ENCODE measurements at regions not wholly inside any gene's neighbourhood (a gene's known extent, or its start where the extent isn't known, plus 50 kb on each side); places are given as distances from the start of the nearest gene placed in this dataset.
A peak's percentile ranks its signal among the peaks of the same experiment; 100 is the strongest.

DNA sequence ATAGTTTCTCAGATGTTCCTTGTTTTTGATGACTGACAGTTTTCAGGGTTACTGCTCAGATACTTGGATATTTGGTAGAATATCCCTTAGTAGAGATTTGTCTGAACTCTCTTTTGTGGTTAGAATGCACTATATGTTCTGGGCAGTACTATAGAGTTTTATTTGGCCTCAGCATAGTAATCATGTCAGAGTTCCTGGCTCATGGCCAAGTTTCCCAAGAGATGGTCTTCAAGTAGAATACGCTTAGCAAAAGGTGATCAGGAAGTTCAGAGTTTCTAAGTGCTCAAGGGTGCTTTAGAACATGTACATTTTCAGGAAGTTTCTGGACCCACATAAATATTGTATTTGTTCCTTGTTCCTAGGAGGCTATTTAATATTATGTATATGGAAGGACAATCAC is 1209.7 kb upstream of the GJE1 start:
- intact Hi-C loops (cut with micrococcal nuclease; ENCODE audit: unreplicated experiment) = loop anchor here (5.0 kb wide), 3 partner anchors 481 to 861 kb away; no protein-coding TSS in a partner anchor

DNA sequence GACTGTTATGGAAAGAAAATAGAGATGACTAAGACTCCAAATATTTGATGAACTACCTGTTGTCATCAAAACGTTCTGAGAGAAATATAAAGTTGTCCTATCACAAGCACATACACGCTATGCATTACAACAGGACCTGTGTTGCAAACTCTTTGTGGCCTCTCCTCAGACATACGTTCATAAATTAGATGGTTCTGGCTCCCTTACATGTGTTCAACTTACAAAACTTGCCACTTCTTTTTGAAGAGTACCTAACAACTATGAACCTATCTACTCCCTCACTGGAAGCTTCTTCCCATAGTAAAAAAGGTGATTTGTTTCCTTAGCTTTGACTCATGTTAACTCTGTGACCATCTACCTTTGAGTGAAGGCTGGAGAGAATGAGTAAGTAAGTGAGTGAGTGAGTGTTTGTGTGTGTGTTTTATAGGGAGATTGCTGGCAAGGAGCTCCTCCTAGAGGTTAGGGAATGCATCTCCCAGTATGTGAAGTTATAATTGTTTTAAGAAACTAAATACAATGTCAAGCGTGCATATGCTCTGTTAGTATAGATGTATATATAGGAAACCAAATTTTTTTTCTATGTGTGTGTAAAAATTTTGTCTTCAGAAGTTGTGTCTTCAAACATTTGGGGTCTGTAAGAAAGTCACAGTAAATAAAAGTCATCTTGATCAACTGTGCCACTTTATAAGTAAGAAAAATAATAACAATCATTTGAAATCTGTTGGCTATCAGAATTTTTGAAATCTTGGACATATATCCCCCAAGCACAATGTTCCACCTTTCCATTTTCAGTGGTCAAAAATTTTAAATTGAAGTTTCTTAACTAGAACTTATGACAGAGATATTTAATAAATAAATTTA is 1211.1 kb upstream of the GJE1 start:
- Histone ChIP-seq H3K4me2 (no peak overlapping the region), H3K27me3 (ENCODE audit: insufficient read depth, low read depth) (no peaks in the 10 kb centered on the region), H3K4me1 (replicated peaks; ENCODE audit: insufficient read depth) (no peaks in the 10 kb centered on the region), H3K9me3 (ENCODE audit: insufficient read depth, low read depth) (no peaks in the 10 kb centered on the region), H3K4me3 (no peak overlapping the region), H3K27ac (no peak overlapping the region), H3K9me2 (ENCODE audit: insufficient read depth) (no peaks in the 10 kb centered on the region), H3F3A (ENCODE audit: insufficient read depth, low read depth) (no peaks in the 10 kb centered on the region), H3K36me3 (ENCODE audit: low read depth) (no peaks in the 10 kb centered on the region), H3K79me2 (ENCODE audit: low read depth) (no peaks in the 10 kb centered on the region), H2AFZ (no peak overlapping the region), H4K20me1 (ENCODE audit: insufficient read depth) (no peaks in the 10 kb centered on the region)
- intact Hi-C loops (cut with micrococcal nuclease; ENCODE audit: unreplicated experiment) = loop anchor here (1.0 to 5.0 kb wide), 5 partner anchors 458 to 1553 kb away; no protein-coding TSS in a partner anchor
- BruUV-seq (replicated peaks) = no TSS peak
- ChIA-PET POLR2A (ENCODE audit: unreplicated experiment) (interaction anchor here (0.6 kb wide), 2 partner anchors 111 to 1268 kb away, joined by 5 read pairs; no protein-coding TSS in a partner anchor), CTCF (no interaction called here)
- TF ChIP-seq, protein P1, sequence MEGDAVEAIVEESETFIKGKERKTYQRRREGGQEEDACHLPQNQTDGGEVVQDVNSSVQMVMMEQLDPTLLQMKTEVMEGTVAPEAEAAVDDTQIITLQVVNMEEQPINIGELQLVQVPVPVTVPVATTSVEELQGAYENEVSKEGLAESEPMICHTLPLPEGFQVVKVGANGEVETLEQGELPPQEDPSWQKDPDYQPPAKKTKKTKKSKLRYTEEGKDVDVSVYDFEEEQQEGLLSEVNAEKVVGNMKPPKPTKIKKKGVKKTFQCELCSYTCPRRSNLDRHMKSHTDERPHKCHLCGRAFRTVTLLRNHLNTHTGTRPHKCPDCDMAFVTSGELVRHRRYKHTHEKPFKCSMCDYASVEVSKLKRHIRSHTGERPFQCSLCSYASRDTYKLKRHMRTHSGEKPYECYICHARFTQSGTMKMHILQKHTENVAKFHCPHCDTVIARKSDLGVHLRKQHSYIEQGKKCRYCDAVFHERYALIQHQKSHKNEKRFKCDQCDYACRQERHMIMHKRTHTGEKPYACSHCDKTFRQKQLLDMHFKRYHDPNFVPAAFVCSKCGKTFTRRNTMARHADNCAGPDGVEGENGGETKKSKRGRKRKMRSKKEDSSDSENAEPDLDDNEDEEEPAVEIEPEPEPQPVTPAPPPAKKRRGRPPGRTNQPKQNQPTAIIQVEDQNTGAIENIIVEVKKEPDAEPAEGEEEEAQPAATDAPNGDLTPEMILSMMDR (conservative IDR thresholded peaks at IDR 0.05) = peak; percentile 68
- no peak for TF ChIP-seq EZH2 (IDR thresholded peaks at IDR 0.05; ENCODE audit: low read depth)
- DNase-seq = peak in 1 of 2 experiments; percentile 70

More for the DNA sequence above, 1209.7 kb upstream of the GJE1 start:
- ChIA-PET POLR2A (ENCODE audit: unreplicated experiment) (no interaction called here), CTCF (no interaction called here)
- TF ChIP-seq, protein P1 (conservative IDR thresholded peaks at IDR 0.05) = no peak
- no peak for TF ChIP-seq EZH2 (IDR thresholded peaks at IDR 0.05; ENCODE audit: low read depth)
- no peaks in the 10 kb centered on the region for H3K27me3 ChIP-seq (ENCODE audit: insufficient read depth, low read depth)
- no peaks in the 10 kb centered on the region for H3K79me2 ChIP-seq (ENCODE audit: low read depth)
- no peaks in the 10 kb centered on the region for H3K9me2 ChIP-seq (ENCODE audit: insufficient read depth)
- no peak for DNase-seq
- no peaks in the 10 kb centered on the region for H4K20me1 ChIP-seq (ENCODE audit: insufficient read depth)
- H3K4me3 ChIP-seq = no peak overlapping the region
- H3K4me1 ChIP-seq (replicated peaks; ENCODE audit: insufficient read depth) = no peaks in the 10 kb centered on the region
- no peaks in the 10 kb centered on the region for H3K9me3 ChIP-seq (ENCODE audit: insufficient read depth, low read depth)
- H2AFZ ChIP-seq = no peak overlapping the region
- H3K36me3 ChIP-seq (ENCODE audit: low read depth) = no peaks in the 10 kb centered on the region
- no peak overlapping the region for H3K4me2 ChIP-seq
- H3F3A ChIP-seq (ENCODE audit: insufficient read depth, low read depth) = no peaks in the 10 kb centered on the region
- no peak overlapping the region for H3K27ac ChIP-seq
- BruUV-seq (replicated peaks) = no TSS peak

DNA sequence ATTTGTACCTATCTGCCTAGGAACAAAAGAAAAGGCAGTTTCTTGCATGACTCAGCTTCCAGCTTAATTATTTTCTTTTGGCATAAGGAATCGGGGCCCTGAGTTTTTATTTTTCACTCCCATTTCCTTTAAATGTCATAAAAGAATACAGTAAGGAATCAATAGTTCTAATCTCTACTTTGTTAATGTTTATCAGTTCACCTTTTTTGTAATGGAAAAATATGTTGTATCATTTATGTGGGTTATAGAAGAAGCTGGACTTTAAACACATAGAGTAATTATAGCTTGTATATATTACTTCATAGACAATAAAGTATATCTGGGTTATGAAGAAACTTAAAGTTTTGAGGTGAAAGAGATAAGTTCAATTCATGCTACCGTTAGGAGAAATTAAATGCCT is 1214.8 kb upstream of the GJE1 start:
- no TSS peak for BruUV-seq (replicated peaks)
- Histone ChIP-seq H3K79me2 (ENCODE audit: low read depth) (no peaks in the 10 kb centered on the region), H3K4me3 (no peak overlapping the region), H3K9me2 (ENCODE audit: insufficient read depth) (0 out of 2 replicates have a peak, but pooled peaks cover 6% of the 10 kb centered on the region), H3K27me3 (ENCODE audit: insufficient read depth, low read depth) (no peaks in the 10 kb centered on the region), H2AFZ (no peak overlapping the region), H3K9me3 (ENCODE audit: insufficient read depth, low read depth) (no peaks in the 10 kb centered on the region), H3F3A (ENCODE audit: insufficient read depth, low read depth) (no peaks in the 10 kb centered on the region), H3K36me3 (ENCODE audit: low read depth) (no peaks in the 10 kb centered on the region), H4K20me1 (ENCODE audit: insufficient read depth) (no peaks in the 10 kb centered on the region), H3K4me2 (no peak overlapping the region), H3K4me1 (replicated peaks; ENCODE audit: insufficient read depth) (no peaks in the 10 kb centered on the region), H3K27ac (no peak overlapping the region)
- TF ChIP-seq EZH2 (IDR thresholded peaks at IDR 0.05; ENCODE audit: low read depth) = no peak
- TF ChIP-seq, protein P1 (conservative IDR thresholded peaks at IDR 0.05) = no peak
- intact Hi-C loops (cut with micrococcal nuclease; ENCODE audit: unreplicated experiment) = no loop called here
- ChIA-PET CTCF (interaction anchor here (0.6 kb wide), 1 partner anchor 1301 kb away, joined by 3 read pairs; no protein-coding TSS in a partner anchor), POLR2A (ENCODE audit: unreplicated experiment) (no interaction called here)
- DNase-seq = no peak

Data from PC-9 (cell line).